Keratinocyte (primary cell): ENCODE measurements at regions not wholly inside any gene's neighbourhood (a gene's known extent, or its start where the extent isn't known, plus 50 kb on each side); places are given as distances from the start of the nearest gene placed in this dataset.
"Not testable (repeated sequence)": the region's sequence is repeated elsewhere in the genome, so short reads cannot be mapped to it uniquely, and the experiment has no call there.

ENCODE experiments used
- DNase-seq: peaks from one replicate; pipeline ENCODE4 v3.0.0-alpha.2; 2011; ENCODE audit warnings: low read depth, missing footprints, low spot score
- FAIRE-seq: peaks from 2 replicates; lab custom pipeline; 2011; peaks lifted over from hg19 to GRCh38; lab: Jason Lieb, UNC
- H2AFZ ChIP-seq: 2 replicates; pipeline ENCODE4 v1.6.0; 2012; ENCODE audit warnings: low read length, control low read depth, inconsistent platforms; ENCODE audit not compliant: control insufficient read depth
- H3K27ac ChIP-seq: 2 replicates; pipeline ENCODE4 v1.5.1; 2011; ENCODE audit warnings: low read length; ENCODE audit not compliant: control insufficient read depth, insufficient read depth
- H3K27me3 ChIP-seq: 3 replicates; pipeline ENCODE4 v1.6.0; 2011; ENCODE audit warnings: low read length; ENCODE audit not compliant: control insufficient read depth, insufficient read depth; ENCODE audit errors: extremely low read depth
- H3K36me3 ChIP-seq, 2 experiments: 2 replicates in 1 of 2; 3 replicates in 1 of 2; pipeline ENCODE4 v1.5.1; 2011; ENCODE audit warnings: low read length in 2 of 2, mild to moderate bottlenecking in 1 of 2; ENCODE audit not compliant: control insufficient read depth in 2 of 2, insufficient read depth in 2 of 2; ENCODE audit errors: extremely low read depth in 1 of 2
- H3K4me1 ChIP-seq: 3 replicates; pipeline ENCODE4 v1.5.1; 2011; ENCODE audit warnings: low read length; ENCODE audit not compliant: control insufficient read depth, insufficient read depth; ENCODE audit errors: extremely low read depth
- H3K4me2 ChIP-seq: 3 replicates; pipeline ENCODE4 v1.6.0; 2011; ENCODE audit warnings: low read depth, low read length; ENCODE audit not compliant: control insufficient read depth, insufficient read depth; ENCODE audit errors: extremely low read depth
- H3K4me3 ChIP-seq, 3 experiments: fragments of 200-600 bp in 1 of 3; sonication (generic) in 1 of 3; 2 replicates in 2 of 3; 3 replicates in 1 of 3; pipeline ENCODE4 v1.5.1; 2011 to 2016; ENCODE audit warnings: low read length in 3 of 3, mild to moderate bottlenecking in 3 of 3, control low read depth in 2 of 3, inconsistent platforms in 1 of 3, low read depth in 1 of 3, mixed read lengths in 1 of 3, mixed run types in 1 of 3, moderate library complexity in 1 of 3; ENCODE audit not compliant: control insufficient read depth in 2 of 3, insufficient read depth in 2 of 3; ENCODE audit errors: extremely low read depth in 1 of 3
- H3K79me2 ChIP-seq: 2 replicates; pipeline ENCODE4 v1.6.0; 2012; ENCODE audit warnings: low read length; ENCODE audit not compliant: control insufficient read depth, insufficient read depth
- H3K9ac ChIP-seq: 3 replicates; pipeline ENCODE4 v1.6.0; 2011; ENCODE audit warnings: low read length; ENCODE audit not compliant: control insufficient read depth, insufficient read depth; ENCODE audit errors: extremely low read depth
- H3K9me1 ChIP-seq: 3 replicates; pipeline ENCODE4 v1.6.0; 2011; ENCODE audit warnings: low read length; ENCODE audit not compliant: control insufficient read depth, insufficient read depth; ENCODE audit errors: extremely low read depth
- H3K9me3 ChIP-seq: 2 replicates; pipeline ENCODE4 v1.5.1; 2012; ENCODE audit warnings: low read depth, low read length; ENCODE audit not compliant: control insufficient read depth
- H4K20me1 ChIP-seq: 3 replicates; pipeline ENCODE4 v1.6.0; 2011; ENCODE audit warnings: low read length; ENCODE audit not compliant: control insufficient read depth, insufficient read depth; ENCODE audit errors: extremely low read depth
- CTCF ChIP-seq, 3 experiments: IDR thresholded peaks in 1 of 3; conservative IDR thresholded peaks in 1 of 3; optimal IDR thresholded peaks in 1 of 3; 2 replicates in 2 of 3; 3 replicates in 1 of 3; pipeline versions ENCODE3 to v1.5.1; 2011; ENCODE audit warnings: low read length in 3 of 3, mild to moderate bottlenecking in 3 of 3, moderate library complexity in 2 of 3, control low read depth in 1 of 3, inconsistent platforms in 1 of 3; ENCODE audit not compliant: insufficient read depth in 2 of 3; ENCODE audit errors: extremely low read depth in 1 of 3
- EZH2 ChIP-seq: IDR thresholded peaks from one replicate; pipeline ENCODE4 v1.6.1; 2012; ENCODE audit warnings: inconsistent platforms, mild to moderate bottlenecking, low read length, moderate library complexity
- dilution Hi-C: fragments of 300-500 bp; cut with MboI; formaldehyde crosslinking; loops from one replicate; pipeline ENCODE4 v1.7.0; 2020; ENCODE audit warnings: low sequenced_read_pairs; ENCODE audit not compliant: extremely low pct_ligation_motif_present

- Histone ChIP-seq H3K4me3 (no peak overlapping the region), H3K9me1 (no peaks in the 10 kb centered on the region), H3K27ac (no peak overlapping the region), H3K4me1 (no peaks in the 10 kb centered on the region), H3K27me3 (no peaks in the 10 kb centered on the region), H3K4me2 (no peak overlapping the region), H3K36me3 (no peaks in the 10 kb centered on the region), H4K20me1 (no peaks in the 10 kb centered on the region), H2AFZ (no peak overlapping the region), H3K9me3 (no peaks in the 10 kb centered on the region), H3K79me2 (no peaks in the 10 kb centered on the region), H3K9ac (no peak overlapping the region)
- DNase-seq = no peak
- dilution Hi-C loops = no loop called here
- no peak for FAIRE-seq
- TF ChIP-seq CTCF (optimal IDR thresholded peaks at IDR 0.05 in 1 of 3, IDR thresholded peaks at IDR 0.05 in 1 of 3, conservative IDR thresholded peaks at IDR 0.05 in 1 of 3; ENCODE audit: extremely low read depth in 1 of 3, insufficient read depth in 2 of 3, low read length in 3 of 3) (no peak), EZH2 (no peak)
Measured at GRCh38 chr6:102732898-102733297, 1339.4 kb downstream of the GRIK2 start.

- H3K4me3 ChIP-seq, H3K79me2 ChIP-seq, H3K4me2 ChIP-seq, H3K27me3 ChIP-seq, H2AFZ ChIP-seq, dilution Hi-C loops, H3K4me1 ChIP-seq, H3K9ac ChIP-seq, H3K36me3 ChIP-seq, H3K9me3 ChIP-seq, H3K9me1 ChIP-seq, DNase-seq, H3K27ac ChIP-seq, FAIRE-seq, H4K20me1 ChIP-seq: not testable (repeated sequence)
Measured at GRCh38 chr6:102722086-102722485, 1328.6 kb downstream of the GRIK2 start.

- no peak for FAIRE-seq
- dilution Hi-C loops = no loop called here
- H3K27ac ChIP-seq = no peak overlapping the region
Measured at GRCh38 chr6:102717737-102718456, 1324.4 kb downstream of the GRIK2 start.

More at GRCh38 chr6:102717737-102718456, 1324.4 kb downstream of the GRIK2 start:
- no peaks in the 10 kb centered on the region for H3K9me3 ChIP-seq
- no peak overlapping the region for H3K9ac ChIP-seq
- no peaks in the 10 kb centered on the region for H3K9me1 ChIP-seq
- TF ChIP-seq EZH2 (no peak), CTCF (optimal IDR thresholded peaks at IDR 0.05 in 1 of 3, IDR thresholded peaks at IDR 0.05 in 1 of 3, conservative IDR thresholded peaks at IDR 0.05 in 1 of 3; ENCODE audit: extremely low read depth in 1 of 3, insufficient read depth in 2 of 3, low read length in 3 of 3) (no peak)
- no peaks in the 10 kb centered on the region for H3K4me1 ChIP-seq
- no peak overlapping the region for H3K4me3 ChIP-seq
- H3K27me3 ChIP-seq = no peaks in the 10 kb centered on the region
- H3K36me3 ChIP-seq = no peaks in the 10 kb centered on the region
- H4K20me1 ChIP-seq = no peaks in the 10 kb centered on the region
- no peak for DNase-seq
- H3K79me2 ChIP-seq = no peaks in the 10 kb centered on the region
- no peak overlapping the region for H2AFZ ChIP-seq
- no peak overlapping the region for H3K4me2 ChIP-seq
